WTC11 (cell line): ENCODE measurements at regions not wholly inside any gene's neighbourhood (a gene's known extent, or its start where the extent isn't known, plus 50 kb on each side); places are given as distances from the start of the nearest gene placed in this dataset.

ENCODE experiments used
- CREB1 ChIP-seq: sonication (generic); formaldehyde crosslinking; IDR thresholded peaks from 2 replicates; pipeline ENCODE4 v1.8.0; 2023; ENCODE audit warnings: mild to moderate bottlenecking, missing genetic modification reagents
- FOXK1 ChIP-seq: sonication (generic); formaldehyde crosslinking; IDR thresholded peaks from 2 replicates; pipeline ENCODE4 v1.8.0; 2022; ENCODE audit warnings: mild to moderate bottlenecking, moderate library complexity, missing genetic modification reagents
- GABPB1 ChIP-seq: sonication (generic); formaldehyde crosslinking; IDR thresholded peaks from 2 replicates; pipeline ENCODE4 v1.8.1; 2023; ENCODE audit warnings: mild to moderate bottlenecking, missing genetic modification reagents
- NR3C1 ChIP-seq: sonication (generic); formaldehyde crosslinking; conservative IDR thresholded peaks from 2 replicates; pipeline ENCODE4 v1.8.1; 2023; ENCODE audit warnings: low read depth, mild to moderate bottlenecking, missing genetic modification reagents
- RELA ChIP-seq: sonication (generic); formaldehyde crosslinking; IDR thresholded peaks from 2 replicates; pipeline ENCODE4 v1.8.1; 2022; ENCODE audit warnings: missing genetic modification reagents, mild to moderate bottlenecking, borderline replicate concordance
- TCF7 ChIP-seq: sonication (generic); formaldehyde crosslinking; IDR thresholded peaks from 2 replicates; pipeline ENCODE4 v1.8.0; 2022; ENCODE audit warnings: mild to moderate bottlenecking, low read depth, missing genetic modification reagents, moderate library complexity
- TEAD1 ChIP-seq: sonication (generic); formaldehyde crosslinking; IDR thresholded peaks from 2 replicates; pipeline ENCODE4 v1.8.0; 2022; ENCODE audit warnings: mild to moderate bottlenecking, missing genetic modification reagents
- ZNF138 ChIP-seq: sonication (generic); formaldehyde crosslinking; conservative IDR thresholded peaks from 2 replicates; pipeline ENCODE4 v1.8.1; 2022; ENCODE audit warnings: mild to moderate bottlenecking, moderate library complexity, missing genetic modification reagents
- TF ChIP-seq, protein P1 (sequence below): fragments of 200-600 bp; IDR thresholded peaks from 2 replicates; pipeline ENCODE4 v1.8.0; 2022; ENCODE audit warnings: antibody characterized with exemption
- TF ChIP-seq, protein P2 (sequence below): sonication (generic); formaldehyde crosslinking; IDR thresholded peaks from 2 replicates; pipeline ENCODE4 v1.8.1; 2022; ENCODE audit warnings: low read depth, mild to moderate bottlenecking, moderate library complexity, missing genetic modification reagents, borderline replicate concordance
- TF ChIP-seq, protein P3 (sequence below): sonication (generic); formaldehyde crosslinking; IDR thresholded peaks from 2 replicates; pipeline ENCODE4 v1.8.1; 2022; ENCODE audit warnings: mild to moderate bottlenecking, moderate library complexity, missing genetic modification reagents
- TF ChIP-seq, protein P4 (sequence below): sonication (generic); formaldehyde crosslinking; IDR thresholded peaks from 2 replicates; pipeline ENCODE4 v1.8.0; 2022; ENCODE audit warnings: mild to moderate bottlenecking, missing genetic modification reagents
- TF ChIP-seq, protein P5 (sequence below): sonication (generic); formaldehyde crosslinking; IDR thresholded peaks from 2 replicates; pipeline ENCODE4 v1.8.0; 2022; ENCODE audit warnings: mild to moderate bottlenecking, missing genetic modification reagents

DNA sequence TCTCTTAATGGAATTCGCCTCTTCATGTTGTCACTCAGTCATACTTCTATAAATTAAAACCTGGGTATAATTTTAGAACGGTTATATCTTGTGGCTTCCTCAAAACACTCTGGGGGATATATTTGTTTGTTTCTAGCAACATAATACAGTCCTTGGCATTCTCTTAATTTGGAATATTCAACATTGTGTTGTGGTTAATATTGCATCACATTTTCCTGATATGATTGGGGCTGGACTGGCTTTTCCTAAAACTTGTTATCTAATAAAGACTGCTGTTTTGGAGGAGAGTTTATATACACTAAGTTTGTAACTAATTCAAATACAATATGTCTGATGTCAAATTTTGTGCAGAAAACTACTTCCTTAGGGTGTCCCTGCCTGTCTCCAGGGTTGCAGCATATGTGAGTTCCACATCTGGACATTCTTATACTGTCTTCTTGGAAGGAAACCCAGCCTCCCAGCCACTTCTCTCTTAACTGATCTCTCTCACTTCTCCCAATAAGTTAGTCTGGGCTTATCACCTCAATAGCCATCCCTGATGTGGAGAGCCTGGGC is 892.6 kb downstream of the MRPL39 start:
- no peak for TF ChIP-seq TEAD1 (CRISPR knock-in tag)
- TF ChIP-seq NR3C1 = no peak
- TF ChIP-seq, protein P1, sequence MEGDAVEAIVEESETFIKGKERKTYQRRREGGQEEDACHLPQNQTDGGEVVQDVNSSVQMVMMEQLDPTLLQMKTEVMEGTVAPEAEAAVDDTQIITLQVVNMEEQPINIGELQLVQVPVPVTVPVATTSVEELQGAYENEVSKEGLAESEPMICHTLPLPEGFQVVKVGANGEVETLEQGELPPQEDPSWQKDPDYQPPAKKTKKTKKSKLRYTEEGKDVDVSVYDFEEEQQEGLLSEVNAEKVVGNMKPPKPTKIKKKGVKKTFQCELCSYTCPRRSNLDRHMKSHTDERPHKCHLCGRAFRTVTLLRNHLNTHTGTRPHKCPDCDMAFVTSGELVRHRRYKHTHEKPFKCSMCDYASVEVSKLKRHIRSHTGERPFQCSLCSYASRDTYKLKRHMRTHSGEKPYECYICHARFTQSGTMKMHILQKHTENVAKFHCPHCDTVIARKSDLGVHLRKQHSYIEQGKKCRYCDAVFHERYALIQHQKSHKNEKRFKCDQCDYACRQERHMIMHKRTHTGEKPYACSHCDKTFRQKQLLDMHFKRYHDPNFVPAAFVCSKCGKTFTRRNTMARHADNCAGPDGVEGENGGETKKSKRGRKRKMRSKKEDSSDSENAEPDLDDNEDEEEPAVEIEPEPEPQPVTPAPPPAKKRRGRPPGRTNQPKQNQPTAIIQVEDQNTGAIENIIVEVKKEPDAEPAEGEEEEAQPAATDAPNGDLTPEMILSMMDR = no peak
- TF ChIP-seq, protein P2, sequence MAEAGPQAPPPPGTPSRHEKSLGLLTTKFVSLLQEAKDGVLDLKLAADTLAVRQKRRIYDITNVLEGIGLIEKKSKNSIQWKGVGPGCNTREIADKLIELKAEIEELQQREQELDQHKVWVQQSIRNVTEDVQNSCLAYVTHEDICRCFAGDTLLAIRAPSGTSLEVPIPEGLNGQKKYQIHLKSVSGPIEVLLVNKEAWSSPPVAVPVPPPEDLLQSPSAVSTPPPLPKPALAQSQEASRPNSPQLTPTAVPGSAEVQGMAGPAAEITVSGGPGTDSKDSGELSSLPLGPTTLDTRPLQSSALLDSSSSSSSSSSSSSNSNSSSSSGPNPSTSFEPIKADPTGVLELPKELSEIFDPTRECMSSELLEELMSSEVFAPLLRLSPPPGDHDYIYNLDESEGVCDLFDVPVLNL (CRISPR knock-in tag) = no peak
- no peak for TF ChIP-seq CREB1 (CRISPR knock-in tag)
- no peak for TF ChIP-seq ZNF138 (CRISPR knock-in tag)
- TF ChIP-seq, protein P3, sequence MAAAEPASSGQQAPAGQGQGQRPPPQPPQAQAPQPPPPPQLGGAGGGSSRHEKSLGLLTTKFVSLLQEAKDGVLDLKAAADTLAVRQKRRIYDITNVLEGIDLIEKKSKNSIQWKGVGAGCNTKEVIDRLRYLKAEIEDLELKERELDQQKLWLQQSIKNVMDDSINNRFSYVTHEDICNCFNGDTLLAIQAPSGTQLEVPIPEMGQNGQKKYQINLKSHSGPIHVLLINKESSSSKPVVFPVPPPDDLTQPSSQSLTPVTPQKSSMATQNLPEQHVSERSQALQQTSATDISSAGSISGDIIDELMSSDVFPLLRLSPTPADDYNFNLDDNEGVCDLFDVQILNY (CRISPR knock-in tag) = no peak
- TF ChIP-seq TCF7 (CRISPR knock-in tag) = no peak
- TF ChIP-seq, protein P4, sequence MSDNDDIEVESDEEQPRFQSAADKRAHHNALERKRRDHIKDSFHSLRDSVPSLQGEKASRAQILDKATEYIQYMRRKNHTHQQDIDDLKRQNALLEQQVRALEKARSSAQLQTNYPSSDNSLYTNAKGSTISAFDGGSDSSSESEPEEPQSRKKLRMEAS (CRISPR knock-in tag) = no peak
- no peak for TF ChIP-seq RELA (CRISPR knock-in tag)
- no peak for TF ChIP-seq FOXK1 (CRISPR knock-in tag)
- TF ChIP-seq, protein P5, sequence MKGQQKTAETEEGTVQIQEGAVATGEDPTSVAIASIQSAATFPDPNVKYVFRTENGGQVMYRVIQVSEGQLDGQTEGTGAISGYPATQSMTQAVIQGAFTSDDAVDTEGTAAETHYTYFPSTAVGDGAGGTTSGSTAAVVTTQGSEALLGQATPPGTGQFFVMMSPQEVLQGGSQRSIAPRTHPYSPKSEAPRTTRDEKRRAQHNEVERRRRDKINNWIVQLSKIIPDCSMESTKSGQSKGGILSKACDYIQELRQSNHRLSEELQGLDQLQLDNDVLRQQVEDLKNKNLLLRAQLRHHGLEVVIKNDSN (CRISPR knock-in tag) = no peak
- no peak for TF ChIP-seq GABPB1 (CRISPR knock-in tag)
